HG02798 (cell line): ENCODE measurements at regions not wholly inside any gene's neighbourhood (a gene's known extent, or its start where the extent isn't known, plus 50 kb on each side); places are given as distances from the start of the nearest gene placed in this dataset.

Experiments
- ATAC-seq: cut with Tn5 transposase; IDR thresholded peaks from one replicate; pipeline ENCODE4 v1.9.1; 2021; ENCODE audit warnings: mild to moderate bottlenecking; ENCODE audit not compliant: unreplicated experiment, poor library complexity

DNA sequence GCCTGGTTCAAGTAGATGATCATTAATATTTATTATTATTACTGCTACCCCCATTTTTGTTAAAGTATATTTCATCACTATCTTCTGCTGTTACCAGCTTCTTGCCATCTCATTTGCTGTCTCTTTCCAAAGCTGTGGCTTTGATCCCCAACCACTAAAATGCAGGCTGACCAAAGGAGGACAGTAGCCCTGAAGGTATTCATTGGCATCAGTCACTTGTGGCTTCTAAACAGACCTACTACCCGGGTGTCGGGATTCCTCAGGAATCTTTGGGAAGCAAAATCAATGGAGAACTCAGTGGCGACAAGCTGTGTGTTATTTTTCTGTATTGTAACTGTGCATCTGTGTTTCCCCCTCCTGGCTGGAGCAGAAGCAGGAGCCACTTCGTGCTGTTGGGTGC is 379.2 kb upstream of the ERCC4 start:
- ATAC-seq, result no peak

DNA sequence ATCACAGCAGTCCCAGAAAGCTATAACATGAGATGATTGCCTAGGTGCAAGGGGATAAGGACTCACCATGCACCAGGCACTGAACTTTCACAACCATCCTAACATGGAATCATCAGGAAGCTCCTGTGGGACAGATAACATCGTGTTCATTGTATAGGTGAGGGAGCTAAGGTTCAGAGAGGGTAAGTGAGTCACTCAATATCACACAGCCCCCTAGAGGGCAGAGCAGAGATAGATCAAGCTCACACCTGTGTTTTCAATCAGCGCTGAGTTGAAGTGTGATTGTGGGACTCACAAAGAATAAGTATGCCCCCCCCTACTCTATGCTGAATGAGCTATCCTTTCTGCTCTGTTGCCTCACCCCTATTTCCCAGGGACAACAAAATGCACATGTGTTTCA is 377.7 kb upstream of the ERCC4 start:
- no peak for ATAC-seq

DNA sequence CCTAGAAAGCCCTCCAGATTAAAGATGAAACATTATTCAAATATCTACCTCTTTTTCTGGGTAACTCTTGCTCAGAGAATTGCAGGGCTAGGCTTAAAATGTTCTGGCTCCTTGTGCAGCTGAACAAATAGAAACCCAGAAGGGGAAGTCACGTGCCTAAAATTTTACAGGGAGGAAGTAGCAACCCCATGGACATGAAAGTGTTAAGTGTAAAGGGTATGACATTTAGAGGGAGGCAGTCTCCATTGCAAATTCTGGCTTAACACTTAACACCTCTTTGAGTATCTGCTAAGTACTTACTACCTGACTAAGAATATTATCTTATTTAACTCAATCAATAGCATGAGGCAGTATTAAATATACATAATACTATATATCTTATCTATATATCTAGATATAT is 376.1 kb upstream of the ERCC4 start:
- ATAC-seq, result no peak

DNA sequence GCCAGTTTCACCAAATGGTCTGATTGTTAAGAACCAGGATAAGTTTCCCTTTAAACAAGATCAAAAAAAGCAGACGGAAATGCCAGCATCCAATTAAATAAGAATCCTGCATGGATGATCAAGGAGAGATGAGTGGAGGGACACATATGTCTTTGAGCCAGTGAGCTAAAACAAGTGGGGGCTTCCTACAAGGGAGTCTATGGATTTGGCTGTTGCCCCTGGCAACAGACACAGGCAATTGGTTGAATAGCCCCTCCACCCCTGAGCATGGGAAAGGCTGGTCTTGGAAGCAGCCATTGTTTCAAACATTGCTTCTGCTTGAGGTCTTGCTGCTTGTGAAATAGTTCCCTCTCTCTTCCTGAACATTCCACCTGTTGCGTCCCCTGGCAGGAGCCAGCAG is 374.7 kb upstream of the ERCC4 start:
- ATAC-seq, result no peak

DNA sequence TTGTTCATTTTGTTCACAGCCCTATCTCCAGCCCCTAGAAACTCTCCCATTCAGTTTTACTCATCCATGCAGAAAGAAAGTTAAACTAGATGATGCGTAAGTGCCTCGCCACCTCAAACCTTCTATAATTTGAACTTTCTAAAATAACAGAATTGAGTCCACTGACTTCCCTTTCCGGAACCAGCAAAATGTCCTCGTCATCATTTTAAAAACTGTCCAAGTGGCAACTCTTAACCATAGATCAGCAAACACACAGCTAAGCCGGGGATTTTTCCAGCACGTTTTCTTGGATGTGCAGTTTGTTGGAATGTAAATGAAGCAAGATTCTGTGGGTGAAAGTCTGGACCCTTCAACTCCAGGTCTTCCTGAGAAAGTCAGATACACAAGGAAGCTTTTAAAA is 369.7 kb upstream of the ERCC4 start:
- ATAC-seq, result no peak

DNA sequence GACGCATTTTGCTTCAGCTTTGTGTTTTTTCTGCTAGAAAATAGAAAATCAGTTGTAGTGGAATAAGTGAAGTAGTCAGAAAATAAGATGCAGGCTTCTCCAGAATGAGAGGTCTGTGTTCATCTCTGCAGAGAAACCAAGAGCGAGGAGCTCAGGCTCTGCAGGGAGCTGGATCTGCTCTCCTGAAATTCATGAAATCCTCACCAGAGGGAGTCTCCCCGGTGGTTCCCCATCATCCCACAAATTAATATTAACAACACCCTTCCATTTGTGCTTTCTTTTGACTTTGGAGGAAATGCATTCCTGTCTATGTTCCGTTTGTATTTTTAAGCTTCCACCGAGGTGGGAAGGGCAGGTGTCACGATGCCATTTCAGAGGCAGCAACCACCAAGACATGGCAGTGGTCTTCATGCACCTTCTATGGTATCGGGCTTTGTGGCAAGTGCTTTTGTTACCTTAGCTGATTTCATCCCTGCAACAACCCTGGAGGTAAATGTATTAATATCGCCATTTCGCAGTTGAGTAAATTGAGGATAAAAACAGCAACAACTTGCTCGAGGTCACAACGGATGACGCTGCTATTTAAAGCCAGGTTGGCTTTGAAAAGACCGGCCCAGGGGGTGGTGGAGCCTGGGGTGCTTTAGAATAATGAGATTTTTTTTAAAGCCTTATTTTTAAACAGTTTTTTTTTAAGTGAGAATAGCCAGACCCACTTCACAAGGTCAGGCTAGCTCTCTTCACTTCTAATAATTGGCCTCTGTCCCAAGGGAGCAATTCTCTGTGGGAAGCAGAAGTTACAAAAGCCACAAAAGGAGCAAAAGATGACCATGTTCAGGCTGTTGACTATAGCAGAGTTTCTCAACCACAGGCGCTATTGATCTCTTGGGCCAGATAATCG is 367.6 kb upstream of the ERCC4 start:
- ATAC-seq, result no peak

DNA sequence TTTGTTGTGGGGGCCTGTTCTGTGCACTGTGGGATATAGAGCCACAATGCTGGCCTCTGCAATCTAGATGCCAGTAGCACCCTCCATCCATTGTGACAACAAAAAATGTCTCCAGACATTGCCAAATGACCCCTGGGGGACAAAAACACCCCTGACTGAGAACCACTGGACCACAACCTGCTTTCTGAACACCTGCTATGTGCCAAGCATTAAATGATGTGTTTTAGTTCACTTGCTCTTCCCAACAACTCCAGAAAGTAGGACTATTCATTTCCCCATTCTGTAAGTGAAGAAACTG is 367.0 kb upstream of the ERCC4 start:
- ATAC-seq, result no peak

DNA sequence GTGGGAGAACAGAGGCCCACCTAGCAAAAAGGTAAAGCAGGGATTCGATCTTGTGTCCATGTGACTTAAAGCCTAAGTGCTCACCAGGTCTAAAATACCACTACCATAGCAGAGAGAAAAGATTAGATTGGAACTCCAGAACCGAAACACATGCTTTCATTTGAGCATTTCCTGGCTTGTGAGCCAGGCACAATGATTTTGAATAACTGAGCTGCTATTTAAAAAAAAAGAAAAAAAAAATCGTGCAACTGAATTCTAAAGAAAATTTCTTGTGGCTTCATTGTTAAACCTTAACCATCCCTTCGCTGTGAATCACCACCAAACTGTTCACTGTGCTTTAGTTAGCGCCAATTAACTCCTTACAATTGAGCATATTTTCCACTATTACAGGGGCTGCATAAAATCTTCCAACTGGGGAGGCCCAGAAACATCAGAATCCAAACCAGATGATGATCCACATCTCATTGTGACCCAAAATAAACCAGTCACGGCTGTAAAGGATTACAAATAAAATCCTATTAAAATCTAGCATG is 366.4 kb upstream of the ERCC4 start:
- no peak for ATAC-seq

DNA sequence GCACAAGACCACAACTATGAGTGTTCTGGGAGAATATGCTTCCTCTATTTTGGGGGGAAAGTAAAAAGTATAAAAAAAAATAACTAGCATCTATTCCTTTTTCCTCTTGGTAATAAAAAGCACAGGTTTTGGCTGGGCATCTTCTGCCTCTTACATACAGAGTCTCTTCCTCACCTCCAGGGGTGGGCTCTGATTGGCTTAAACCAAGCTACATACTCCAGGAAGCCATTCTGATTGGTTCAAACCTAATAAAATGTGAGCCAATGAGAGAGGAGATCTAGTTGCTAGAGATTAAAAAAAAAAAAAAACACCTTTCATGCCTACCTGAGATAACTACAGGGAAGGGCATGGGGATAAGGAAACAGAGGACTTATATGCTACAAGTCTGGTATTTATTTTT is 365.9 kb upstream of the ERCC4 start:
- no peak for ATAC-seq

DNA sequence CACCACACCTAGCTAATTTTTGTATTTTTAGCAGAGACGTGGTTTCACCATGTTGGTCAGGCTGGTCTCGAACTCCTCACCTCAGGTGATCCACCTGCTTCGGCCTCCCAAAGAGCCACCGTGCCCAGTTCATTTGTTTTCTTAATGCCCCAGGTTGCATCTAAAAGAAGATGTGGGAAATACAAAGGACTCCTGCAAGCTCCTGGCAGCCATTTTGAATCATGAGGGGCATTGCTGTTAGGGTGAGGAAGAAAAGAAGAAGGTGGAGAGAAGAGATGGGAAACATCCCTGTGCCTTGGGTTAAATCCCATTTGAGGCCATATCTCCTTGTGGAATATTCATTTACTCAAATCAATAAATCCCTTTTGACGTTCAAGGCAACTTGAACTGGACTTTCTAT is 365.3 kb upstream of the ERCC4 start:
- no peak for ATAC-seq

DNA sequence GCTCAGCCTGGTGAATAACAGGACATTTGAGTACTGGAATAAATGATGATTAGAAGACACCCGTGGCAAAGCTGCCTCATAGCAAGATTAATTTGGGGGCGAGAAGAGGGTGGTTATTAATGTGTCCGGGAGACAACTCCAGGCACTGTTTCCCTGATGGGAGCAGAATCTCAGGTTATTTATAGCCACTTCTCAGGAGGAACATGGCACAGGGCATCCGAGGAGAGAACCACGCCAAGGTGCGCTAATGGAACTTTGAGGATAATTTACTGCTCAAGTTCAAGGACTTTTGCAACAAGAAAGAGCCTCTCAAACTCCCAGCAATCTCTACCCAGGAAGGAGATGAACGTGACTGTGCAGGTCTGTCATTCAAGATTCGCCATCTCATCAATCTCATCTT is 362.5 kb upstream of the ERCC4 start:
- no peak for ATAC-seq

DNA sequence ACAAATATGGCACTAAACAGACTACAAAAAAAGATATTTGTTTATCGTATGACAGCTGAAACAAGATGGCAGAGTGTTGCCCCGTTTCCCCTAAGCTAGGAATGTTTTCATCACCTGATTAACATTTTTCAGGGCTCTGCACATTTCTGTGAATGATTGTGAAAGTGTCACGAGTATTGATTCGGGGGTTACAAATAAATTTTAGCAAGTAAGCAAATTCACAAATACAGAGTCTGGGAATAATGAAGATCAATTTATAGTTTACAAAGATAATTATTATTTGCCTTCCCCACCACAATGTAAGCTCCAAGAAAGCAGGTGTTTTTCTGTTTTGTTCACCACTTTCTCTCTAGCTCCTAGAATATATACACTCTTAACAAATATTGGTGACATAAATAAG is 361.2 kb upstream of the ERCC4 start:
- ATAC-seq, result no peak

DNA sequence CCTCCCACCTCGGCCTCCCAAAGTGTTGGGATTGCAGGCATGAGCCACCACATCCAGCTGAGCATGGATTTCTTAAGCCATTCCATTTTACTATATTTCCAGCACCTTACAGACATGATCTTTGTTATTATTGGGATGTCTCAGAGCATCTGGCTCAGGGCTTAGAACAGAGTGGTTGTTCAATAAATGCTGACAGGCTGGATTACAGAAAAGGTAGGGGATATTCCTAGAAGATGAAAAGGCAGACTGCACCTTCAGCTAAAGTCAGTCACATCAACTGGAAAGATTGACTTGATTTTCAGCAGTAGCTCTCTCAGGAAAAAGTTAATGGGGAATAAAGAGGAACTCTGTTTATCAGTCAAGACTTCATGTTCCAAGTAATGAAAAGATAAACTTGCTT is 360.3 kb upstream of the ERCC4 start:
- ATAC-seq, result no peak

DNA sequence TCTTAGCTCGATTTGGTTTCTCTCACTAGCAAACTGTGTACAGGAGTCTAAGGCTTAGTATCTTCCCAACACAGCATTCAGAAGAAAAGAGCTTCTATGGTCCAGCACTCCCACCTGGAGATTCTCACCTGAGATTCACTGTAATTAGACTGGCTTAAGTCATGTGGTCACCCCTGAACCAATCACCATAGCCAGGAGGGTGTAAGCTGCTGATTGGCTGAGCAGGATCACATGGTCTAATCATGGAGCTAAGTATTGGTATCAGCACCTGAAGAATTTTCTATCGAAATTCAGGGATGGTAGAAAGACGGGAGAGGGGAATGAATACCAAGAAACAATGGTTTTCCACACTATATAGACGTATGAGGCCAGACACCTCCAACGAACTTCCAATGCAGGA is 359.8 kb upstream of the ERCC4 start:
- no peak for ATAC-seq

DNA sequence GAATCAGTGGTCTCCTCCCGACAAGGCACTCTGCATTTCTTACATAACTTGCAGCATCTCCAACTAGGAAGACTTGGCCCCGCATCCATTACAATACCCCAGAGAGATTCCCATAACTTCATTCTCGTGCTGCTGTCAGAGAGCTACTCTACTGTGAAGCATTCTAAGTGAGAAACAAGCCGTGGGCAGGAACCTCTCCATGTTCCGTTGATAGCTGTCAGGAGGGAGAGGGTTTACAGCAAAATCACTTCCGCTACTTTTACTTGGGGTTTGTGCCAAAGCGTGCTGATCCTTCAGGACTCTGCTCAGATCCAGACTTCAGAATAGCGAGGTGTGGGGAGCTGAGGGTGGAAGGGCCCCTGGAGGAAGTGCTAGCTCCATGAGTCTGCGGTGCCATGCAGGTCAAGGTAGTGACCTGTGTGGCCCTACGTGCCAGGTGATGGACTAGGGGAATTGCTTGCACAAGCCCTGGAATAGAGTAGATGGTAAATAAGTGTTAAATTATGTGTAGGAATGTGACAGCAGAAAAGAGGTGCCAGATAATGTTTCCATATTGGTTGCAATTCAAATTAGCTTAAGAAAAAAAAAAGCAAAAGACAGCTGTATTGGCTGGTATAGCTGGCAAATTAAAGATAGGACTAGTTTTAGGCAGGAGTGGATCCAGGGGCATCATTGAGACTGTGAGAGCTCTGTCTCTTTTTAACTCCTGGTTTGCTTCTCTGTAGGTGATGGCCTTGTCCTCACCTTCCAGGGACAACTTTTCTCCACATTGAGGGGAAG is 358.5 kb upstream of the ERCC4 start:
- no peak for ATAC-seq

DNA sequence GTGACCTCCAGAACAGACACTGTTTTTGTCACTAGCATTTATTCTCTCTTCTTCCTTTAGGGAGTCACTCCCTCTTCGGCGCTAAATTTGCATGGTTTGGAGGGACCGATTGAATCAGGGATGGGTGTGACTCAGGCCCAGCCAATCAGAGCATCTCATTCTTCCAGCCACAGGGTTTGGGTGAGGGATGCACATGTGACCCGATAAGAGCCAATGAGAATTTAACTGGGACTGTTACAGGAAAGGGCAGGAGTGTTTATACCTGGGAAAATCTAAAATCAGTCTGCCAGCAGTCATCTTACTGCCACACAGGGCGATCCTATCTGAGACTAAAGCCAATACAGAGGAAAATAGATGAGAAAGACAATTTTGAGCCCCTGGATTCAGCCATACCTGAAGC is 351.2 kb upstream of the ERCC4 start:
- ATAC-seq, result no peak

DNA sequence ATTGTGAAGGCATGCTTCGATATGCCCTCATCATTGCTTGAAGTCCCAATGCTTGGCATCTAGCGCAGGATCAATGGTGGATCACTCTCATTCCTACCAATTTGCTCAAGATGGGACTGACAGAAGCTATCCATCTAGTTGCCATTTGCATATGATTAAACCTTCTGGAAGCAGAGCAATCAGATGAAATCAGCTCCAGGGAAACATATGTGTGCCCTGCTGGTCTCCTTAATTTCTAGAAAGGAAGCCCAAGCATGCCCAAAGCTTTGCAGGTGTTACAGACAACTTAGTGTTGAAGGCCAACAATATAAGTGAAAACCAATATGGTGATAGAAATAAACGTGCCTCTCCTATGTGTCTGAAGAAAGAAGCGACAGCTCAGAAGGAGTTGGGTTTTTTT is 350.0 kb upstream of the ERCC4 start:
- no peak for ATAC-seq

DNA sequence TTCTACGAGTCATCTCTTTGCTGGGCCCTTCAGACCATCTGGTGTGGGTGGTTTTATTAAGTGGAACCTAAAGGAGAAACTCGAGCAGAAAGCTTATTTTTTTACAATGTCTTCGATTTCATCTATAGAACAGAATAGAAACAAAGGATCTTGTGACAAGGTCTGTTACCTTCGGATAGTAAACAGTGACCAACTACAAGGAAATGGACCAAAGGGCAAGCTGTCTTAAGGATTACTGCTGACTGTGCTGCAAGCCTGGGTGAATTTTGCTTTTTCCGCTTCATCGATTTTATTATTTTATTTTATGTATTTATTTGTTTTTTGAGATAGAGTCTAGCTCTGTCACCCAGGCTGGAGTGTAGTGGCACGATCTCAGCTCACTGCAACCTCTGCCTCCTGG is 348.9 kb upstream of the ERCC4 start:
- ATAC-seq, result no peak

DNA sequence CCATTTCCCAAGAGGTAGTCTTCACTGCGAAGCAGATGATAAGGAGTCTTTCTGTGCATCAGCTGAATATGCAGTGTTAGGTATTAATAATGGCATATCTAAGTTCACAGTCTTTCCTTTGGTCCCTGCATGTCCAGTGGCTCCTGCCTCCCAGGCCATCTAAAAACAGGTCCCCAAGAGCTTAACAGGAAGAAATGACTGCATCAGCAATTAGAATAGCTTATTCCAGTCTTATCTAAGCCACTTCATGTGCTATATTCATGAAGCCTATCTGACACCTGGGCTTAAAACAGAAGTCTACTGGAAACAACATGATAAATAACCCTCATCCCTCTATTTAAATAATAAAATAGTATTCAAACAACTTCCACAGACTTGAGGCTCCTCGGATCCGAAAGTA is 346.1 kb upstream of the ERCC4 start:
- ATAC-seq, result no peak

DNA sequence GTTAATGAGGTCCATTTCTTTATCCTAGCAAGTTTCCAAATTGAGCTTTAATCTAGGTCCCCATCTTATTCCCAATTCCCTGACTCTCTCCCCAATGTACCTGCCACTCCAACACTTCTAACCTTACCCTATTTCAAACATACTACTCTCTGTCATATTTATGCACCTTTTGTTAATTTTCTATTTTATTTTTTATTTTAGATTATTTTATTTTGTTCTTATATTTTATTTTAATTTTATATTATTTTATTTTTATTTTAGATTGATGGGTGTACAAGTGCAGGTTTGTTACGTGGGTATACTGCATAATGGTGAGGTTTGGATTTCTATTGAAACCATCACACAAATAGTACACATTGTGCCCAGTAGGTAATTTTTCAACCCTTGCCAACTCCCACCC is 333.9 kb upstream of the ERCC4 start:
- no peak for ATAC-seq

DNA sequence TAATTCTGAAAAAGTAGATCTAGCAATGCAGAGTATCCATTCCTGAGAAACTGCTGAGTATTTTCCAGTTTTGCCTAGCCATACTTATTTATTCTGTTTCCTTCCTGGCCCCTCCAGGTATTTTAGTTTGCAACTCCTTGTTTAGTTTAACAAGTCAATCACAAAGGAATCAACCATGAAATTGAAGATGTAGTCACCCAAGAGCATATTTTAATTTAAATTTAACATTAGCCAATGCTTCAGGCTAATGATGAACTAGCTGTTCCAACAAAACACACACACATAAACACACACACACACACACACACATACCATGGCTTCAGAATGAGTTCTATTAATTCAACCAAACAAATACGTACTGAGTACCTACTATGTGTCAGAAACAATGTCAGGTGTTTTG is 332.8 kb upstream of the ERCC4 start:
- ATAC-seq, result no peak

DNA sequence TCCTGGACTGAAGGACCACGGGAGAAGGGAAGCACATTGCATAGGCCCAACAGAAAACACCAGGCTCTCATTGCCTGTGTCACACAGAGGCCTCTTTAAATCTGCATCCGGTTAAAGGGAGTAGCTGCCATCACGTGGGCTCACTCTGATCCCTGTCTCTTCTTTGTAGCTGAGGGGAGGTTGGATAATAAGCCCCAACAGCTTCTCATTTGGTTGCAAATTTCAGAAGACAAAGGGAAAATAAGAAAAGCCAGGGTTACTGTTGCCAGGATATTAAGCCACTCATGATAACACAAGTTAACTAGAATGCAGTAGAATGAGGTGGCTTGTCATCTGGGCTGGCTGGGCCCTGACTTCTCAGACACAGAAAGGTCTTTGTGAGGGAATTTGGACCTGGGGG is 325.1 kb upstream of the ERCC4 start:
- no peak for ATAC-seq
